HG03066 (cell line): ENCODE measurements at regions not wholly inside any gene's neighbourhood (a gene's known extent, or its start where the extent isn't known, plus 50 kb on each side); places are given as distances from the start of the nearest gene placed in this dataset.
"Not testable (repeated sequence)": the region's sequence is repeated elsewhere in the genome, so short reads cannot be mapped to it uniquely, and the experiment has no call there.

Experiments used
- ATAC-seq: cut with Tn5 transposase; IDR thresholded peaks from one replicate; pipeline ENCODE4 v1.9.1; 2021; ENCODE audit warnings: low read depth; ENCODE audit not compliant: unreplicated experiment

- no peak for ATAC-seq
These were observed 361.9 kb downstream of the NYAP2 start for GRCh38 chr2:225761396-225761795.

GRCh38 chr2:225757248-225757647, 357.7 kb downstream of the NYAP2 start:
- no peak for ATAC-seq

DNA sequence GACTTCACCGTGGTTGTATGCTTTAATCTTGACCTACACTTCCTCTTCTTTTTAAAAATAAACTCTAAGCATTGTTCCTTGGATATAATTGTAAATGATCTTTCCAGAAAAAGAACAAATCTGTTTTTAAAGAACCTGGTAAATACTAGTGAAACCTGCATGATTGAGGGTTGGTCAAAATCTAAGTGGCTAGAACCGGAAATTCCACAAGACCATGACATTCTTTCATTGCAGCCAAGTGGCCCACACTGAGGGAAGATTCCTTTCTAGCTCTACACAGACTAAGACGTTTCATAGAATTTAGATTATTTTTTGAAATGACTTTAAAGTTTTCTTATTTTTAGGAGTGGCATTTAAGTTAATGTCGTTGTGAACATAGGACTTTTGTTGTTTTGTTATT, 356.7 kb downstream of the NYAP2 start:
- no peak for ATAC-seq

GRCh38 chr2:225748609-225749008, 349.1 kb downstream of the NYAP2 start:
- ATAC-seq: no peak

DNA sequence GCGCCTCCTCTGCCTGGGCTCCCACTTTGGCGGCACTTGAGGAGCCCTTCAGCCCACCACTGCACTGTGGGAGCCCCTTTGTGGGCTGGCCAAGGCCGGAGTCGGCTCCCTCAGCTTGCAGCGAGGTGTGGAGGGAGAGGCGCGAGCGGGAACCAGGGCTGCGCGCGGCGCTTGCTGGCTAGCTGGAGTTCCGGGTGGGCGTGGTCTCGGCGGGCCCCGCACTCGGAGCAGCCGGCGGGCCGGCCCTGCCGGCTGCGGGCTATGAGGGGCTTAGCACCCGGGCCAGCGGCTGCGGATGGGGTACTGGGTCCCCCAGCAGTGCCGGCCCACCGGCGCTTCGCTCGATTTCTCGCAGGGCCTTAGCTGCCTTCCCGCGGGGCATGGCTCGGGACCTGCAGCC, 344.5 kb downstream of the NYAP2 start:
- not testable (repeated sequence) for ATAC-seq

- ATAC-seq: no peak
These were observed 343.0 kb downstream of the NYAP2 start for GRCh38 chr2:225742487-225742886.

DNA sequence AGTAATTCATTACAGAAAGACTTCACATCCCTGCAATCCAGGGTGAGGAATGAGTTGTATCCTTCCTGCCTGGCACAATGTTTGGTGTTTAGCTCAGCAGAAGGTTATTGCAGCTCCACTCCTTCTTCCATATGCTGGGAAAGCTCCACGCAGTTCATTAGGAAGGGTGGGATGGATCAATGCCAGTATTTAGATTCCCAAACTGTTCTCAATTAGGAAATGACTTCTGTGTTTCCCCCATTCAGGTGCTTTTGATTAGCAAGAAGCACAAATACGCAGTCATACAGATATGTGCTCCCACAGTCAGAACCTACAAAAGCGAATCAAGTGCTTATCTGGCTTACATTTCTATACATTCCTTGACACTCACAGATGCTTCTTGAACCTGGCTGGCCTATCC, 340.6 kb downstream of the NYAP2 start:
- ATAC-seq: no peak

DNA sequence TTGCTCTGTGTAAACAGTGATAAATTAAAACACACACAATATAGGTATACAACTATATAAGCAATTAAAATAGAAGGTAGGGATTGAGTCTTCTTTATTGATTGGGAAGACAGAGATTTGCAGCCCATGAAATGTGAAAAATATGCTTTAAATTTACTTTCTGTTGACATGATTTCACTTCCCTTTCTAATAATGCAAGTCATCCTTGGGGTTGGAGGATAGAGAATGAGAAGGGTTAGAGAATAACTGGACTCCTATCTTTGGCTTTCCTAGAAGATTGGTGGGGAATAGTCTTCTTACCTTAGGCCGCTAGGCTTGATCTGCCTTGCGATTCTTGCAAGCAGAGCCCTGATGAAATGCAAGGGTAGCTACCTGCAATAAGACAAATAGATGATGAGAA, 339.8 kb downstream of the NYAP2 start:
- ATAC-seq: no peak

GRCh38 chr2:225738735-225739134, 339.2 kb downstream of the NYAP2 start:
- no peak for ATAC-seq

GRCh38 chr2:225737556-225737955, 338.0 kb downstream of the NYAP2 start:
- no peak for ATAC-seq

GRCh38 chr2:225735844-225736243, 336.3 kb downstream of the NYAP2 start:
- ATAC-seq: no peak

GRCh38 chr2:225725726-225726125, 326.2 kb downstream of the NYAP2 start:
- ATAC-seq: no peak
